Gastroesophageal sphincter (tissue), 3 donors: ENCODE measurements at regions not wholly inside any gene's neighbourhood (a gene's known extent, or its start where the extent isn't known, plus 50 kb on each side); places are given as distances from the start of the nearest gene placed in this dataset.
"Not testable (repeated sequence)": the region's sequence is repeated elsewhere in the genome, so short reads cannot be mapped to it uniquely, and the experiment has no call there.

Source experiments
- CTCF ChIP-seq, 4 experiments: fragments of 200-600 bp in 2 of 4; fragments of 450-650 bp in 2 of 4; sonication (generic) in 1 of 4; IDR thresholded peaks; one replicate each; pipeline ENCODE4 v1.5.1; 2017 to 2019; ENCODE audit warnings: antibody characterized with exemption in 4 of 4, mild to moderate bottlenecking in 2 of 4, moderate library complexity in 2 of 4
- EP300 ChIP-seq: sonication (generic); formaldehyde crosslinking; IDR thresholded peaks from one replicate; pipeline ENCODE4 v1.6.1; 2017; ENCODE audit warnings: antibody characterized with exemption, mild to moderate bottlenecking
- POLR2A ChIP-seq, 2 donors: fragments of 450-650 bp; IDR thresholded peaks; one replicate each; pipeline ENCODE4 v1.6.1; 2017; ENCODE audit warnings: antibody characterized with exemption in 2 of 2, mild to moderate bottlenecking in 2 of 2, moderate library complexity in 1 of 2

- TF ChIP-seq POLR2A (IDR thresholded peaks at IDR 0.05); CTCF (IDR thresholded peaks at IDR 0.05); EP300: not testable (repeated sequence)
These were observed 512.9 kb downstream of the RPS29 start for GRCh38 chr14:49073292-49073691.
